ENCODE measurements at regions not wholly inside any gene's neighbourhood (a gene's known extent, or its start where the extent isn't known, plus 50 kb on each side); places are given as distances from the start of the nearest gene placed in this dataset.
"Not testable (repeated sequence)": the region's sequence is repeated elsewhere in the genome, so short reads cannot be mapped to it uniquely, and the experiment has no call there.

DNA sequence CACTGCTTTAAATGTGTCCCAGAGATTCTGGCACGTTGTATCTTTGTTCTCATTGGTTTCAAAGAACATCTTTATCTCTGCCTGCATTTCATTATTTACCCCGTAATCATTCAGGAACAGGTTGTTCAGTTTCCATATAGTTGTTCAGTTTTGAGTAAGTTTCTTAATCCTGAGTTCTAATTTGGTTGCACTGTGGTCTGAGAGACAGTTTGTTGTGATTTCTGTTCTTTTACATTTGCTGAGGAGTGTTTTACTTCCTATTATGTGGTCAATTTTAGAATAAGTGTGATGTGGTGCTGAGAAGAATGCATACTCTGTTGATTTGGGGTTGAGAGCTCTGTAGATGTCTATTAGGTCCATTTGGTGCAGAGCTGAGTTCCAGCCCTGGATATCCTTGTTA lies 148.1 kb downstream of the VSIG4 start:
- TF ChIP-seq MXD4 (CRISPR knock-in tag; IDR thresholded peaks at IDR 0.05; ENCODE audit: borderline replicate concordance); ZNF121 (CRISPR knock-in tag; IDR thresholded peaks at IDR 0.05); CTCF (IDR thresholded peaks at IDR 0.05); SMAD4 (CRISPR knock-in tag; IDR thresholded peaks at IDR 0.05); NR1H2 (CRISPR knock-in tag; IDR thresholded peaks at IDR 0.05); TEAD4 (CRISPR knock-in tag; IDR thresholded peaks at IDR 0.05); ZNF532 (CRISPR knock-in tag; IDR thresholded peaks at IDR 0.05; ENCODE audit: borderline replicate concordance); CREB1 (CRISPR knock-in tag; IDR thresholded peaks at IDR 0.05); RELA (CRISPR knock-in tag; IDR thresholded peaks at IDR 0.05; ENCODE audit: borderline replicate concordance): not testable (repeated sequence)
- TF ChIP-seq, protein P1, sequence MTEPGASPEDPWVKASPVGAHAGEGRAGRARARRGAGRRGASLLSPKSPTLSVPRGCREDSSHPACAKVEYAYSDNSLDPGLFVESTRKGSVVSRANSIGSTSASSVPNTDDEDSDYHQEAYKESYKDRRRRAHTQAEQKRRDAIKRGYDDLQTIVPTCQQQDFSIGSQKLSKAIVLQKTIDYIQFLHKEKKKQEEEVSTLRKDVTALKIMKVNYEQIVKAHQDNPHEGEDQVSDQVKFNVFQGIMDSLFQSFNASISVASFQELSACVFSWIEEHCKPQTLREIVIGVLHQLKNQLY (CRISPR knock-in tag; IDR thresholded peaks at IDR 0.05) = not testable (repeated sequence)
- TF ChIP-seq, protein P2, sequence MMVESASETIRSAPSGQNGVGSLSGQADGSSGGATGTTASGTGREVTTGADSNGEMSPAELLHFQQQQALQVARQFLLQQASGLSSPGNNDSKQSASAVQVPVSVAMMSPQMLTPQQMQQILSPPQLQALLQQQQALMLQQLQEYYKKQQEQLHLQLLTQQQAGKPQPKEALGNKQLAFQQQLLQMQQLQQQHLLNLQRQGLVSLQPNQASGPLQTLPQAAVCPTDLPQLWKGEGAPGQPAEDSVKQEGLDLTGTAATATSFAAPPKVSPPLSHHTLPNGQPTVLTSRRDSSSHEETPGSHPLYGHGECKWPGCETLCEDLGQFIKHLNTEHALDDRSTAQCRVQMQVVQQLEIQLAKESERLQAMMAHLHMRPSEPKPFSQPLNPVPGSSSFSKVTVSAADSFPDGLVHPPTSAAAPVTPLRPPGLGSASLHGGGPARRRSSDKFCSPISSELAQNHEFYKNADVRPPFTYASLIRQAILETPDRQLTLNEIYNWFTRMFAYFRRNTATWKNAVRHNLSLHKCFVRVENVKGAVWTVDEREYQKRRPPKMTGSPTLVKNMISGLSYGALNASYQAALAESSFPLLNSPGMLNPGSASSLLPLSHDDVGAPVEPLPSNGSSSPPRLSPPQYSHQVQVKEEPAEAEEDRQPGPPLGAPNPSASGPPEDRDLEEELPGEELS (CRISPR knock-in tag; IDR thresholded peaks at IDR 0.05) = not testable (repeated sequence)
- TF ChIP-seq, protein P3, sequence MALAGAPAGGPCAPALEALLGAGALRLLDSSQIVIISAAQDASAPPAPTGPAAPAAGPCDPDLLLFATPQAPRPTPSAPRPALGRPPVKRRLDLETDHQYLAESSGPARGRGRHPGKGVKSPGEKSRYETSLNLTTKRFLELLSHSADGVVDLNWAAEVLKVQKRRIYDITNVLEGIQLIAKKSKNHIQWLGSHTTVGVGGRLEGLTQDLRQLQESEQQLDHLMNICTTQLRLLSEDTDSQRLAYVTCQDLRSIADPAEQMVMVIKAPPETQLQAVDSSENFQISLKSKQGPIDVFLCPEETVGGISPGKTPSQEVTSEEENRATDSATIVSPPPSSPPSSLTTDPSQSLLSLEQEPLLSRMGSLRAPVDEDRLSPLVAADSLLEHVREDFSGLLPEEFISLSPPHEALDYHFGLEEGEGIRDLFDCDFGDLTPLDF (CRISPR knock-in tag; IDR thresholded peaks at IDR 0.05) = not testable (repeated sequence)
